Liver (tissue), 8 donors: ENCODE measurements at regions not wholly inside any gene's neighbourhood (a gene's known extent, or its start where the extent isn't known, plus 50 kb on each side); places are given as distances from the start of the nearest gene placed in this dataset.
A peak's percentile ranks its signal among the peaks of the same experiment; 100 is the strongest.

Source experiments
- DNase-seq: peaks from one replicate; pipeline ENCODE4 v3.0.0-alpha.2; 2017; ENCODE audit warnings: low spot score
- H3K27ac ChIP-seq, 2 donors: one replicate each; pipeline ENCODE4 v1.7.0; 2013; ENCODE audit warnings: inconsistent platforms in 2 of 2, low read length in 2 of 2, control low read depth in 1 of 2, low read depth in 1 of 2, mild to moderate bottlenecking in 1 of 2
- H3K27me3 ChIP-seq, 4 donors: one replicate each; pipeline versions ENCODE4 v1.6.1 to v1.7.0; 2013; ENCODE audit warnings: low read length in 3 of 4, inconsistent platforms in 1 of 4, mild to moderate bottlenecking in 1 of 4, moderate library complexity in 1 of 4; ENCODE audit not compliant: control insufficient read depth in 4 of 4, insufficient read depth in 4 of 4
- H3K36me3 ChIP-seq, 4 donors: one replicate each; pipeline versions ENCODE4 v1.6.1 to v1.7.0; 2013; ENCODE audit warnings: low read length in 3 of 4, mild to moderate bottlenecking in 3 of 4, low read depth in 1 of 4, moderate library complexity in 1 of 4; ENCODE audit not compliant: control insufficient read depth in 4 of 4, insufficient read depth in 3 of 4
- H3K4me1 ChIP-seq, 4 donors: one replicate each; pipeline versions ENCODE4 v1.6.1 to v1.7.0; 2013; ENCODE audit warnings: low read length in 3 of 4, mild to moderate bottlenecking in 3 of 4, moderate library complexity in 1 of 4; ENCODE audit not compliant: control insufficient read depth in 4 of 4, insufficient read depth in 4 of 4
- H3K4me3 ChIP-seq, 3 donors: one replicate each; pipeline versions ENCODE4 v1.6.1 to v1.7.0; 2013; ENCODE audit warnings: low read length in 3 of 3, control low read depth in 1 of 3, low read depth in 1 of 3, mild to moderate bottlenecking in 1 of 3
- H3K9ac ChIP-seq, 2 donors: one replicate each; pipeline ENCODE4 v1.7.0; 2013; ENCODE audit warnings: low read length in 2 of 2, mild to moderate bottlenecking in 2 of 2, moderate library complexity in 2 of 2, control low read depth in 1 of 2, low read depth in 1 of 2
- H3K9me3 ChIP-seq, 4 donors: one replicate each; pipeline versions ENCODE4 v1.6.1 to v1.7.0; 2013; ENCODE audit warnings: low read length in 3 of 4; ENCODE audit not compliant: control insufficient read depth in 4 of 4
- ATF3 ChIP-seq: IDR thresholded peaks from 2 replicates; pipeline ENCODE4 v1.6.1; 2016; ENCODE audit warnings: antibody characterized with exemption
- CTCF ChIP-seq: fragments of 150-350 bp; IDR thresholded peaks from 2 replicates; pipeline ENCODE4 v1.5.1; 2017; ENCODE audit warnings: improper control_type of control experiment, low read depth, low read length; ENCODE audit not compliant: missing input control
- EGR1 ChIP-seq, 2 donors: IDR thresholded peaks; 2 replicates each; pipeline ENCODE4 v1.6.1; 2016 to 2018; ENCODE audit warnings: antibody characterized with exemption in 2 of 2, low read depth in 2 of 2
- FOXA1 ChIP-seq: IDR thresholded peaks from 2 replicates; pipeline ENCODE4 v1.6.1; 2016; ENCODE audit warnings: antibody characterized with exemption
- FOXA2 ChIP-seq: IDR thresholded peaks from 2 replicates; pipeline ENCODE4 v1.6.1; 2016; ENCODE audit warnings: antibody characterized with exemption
- GABPA ChIP-seq, 2 donors: IDR thresholded peaks in 1 of 2; conservative IDR thresholded peaks in 1 of 2; 2 replicates each; pipeline ENCODE4 v1.6.1; 2016; ENCODE audit warnings: antibody characterized with exemption in 2 of 2, mild to moderate bottlenecking in 1 of 2, moderate library complexity in 1 of 2
- HNF4A ChIP-seq, 2 donors: conservative IDR thresholded peaks; 2 replicates each; pipeline ENCODE4 v1.6.1; 2016; ENCODE audit warnings: antibody characterized with exemption in 2 of 2, mild to moderate bottlenecking in 2 of 2
- HNF4G ChIP-seq: IDR thresholded peaks from 2 replicates; pipeline ENCODE4 v1.6.1; 2016; ENCODE audit warnings: antibody characterized with exemption
- JUND ChIP-seq, 2 donors: IDR thresholded peaks; 2 replicates each; pipeline ENCODE4 v1.6.1; 2016; ENCODE audit warnings: antibody characterized with exemption in 2 of 2
- MAX ChIP-seq: IDR thresholded peaks from 2 replicates; pipeline ENCODE4 v1.6.1; 2016; ENCODE audit warnings: antibody characterized with exemption
- NR2F2 ChIP-seq: IDR thresholded peaks from 2 replicates; pipeline ENCODE4 v1.6.1; 2016; ENCODE audit warnings: antibody characterized with exemption
- RAD21 ChIP-seq, 2 donors: IDR thresholded peaks; 2 replicates each; pipeline ENCODE4 v1.6.1; 2016; ENCODE audit warnings: antibody characterized with exemption in 2 of 2, mild to moderate bottlenecking in 2 of 2
- REST ChIP-seq: IDR thresholded peaks from 2 replicates; pipeline ENCODE4 v1.6.1; 2016; ENCODE audit warnings: antibody characterized with exemption, mild to moderate bottlenecking
- RXRA ChIP-seq, 2 donors: IDR thresholded peaks; 2 replicates each; pipeline ENCODE4 v1.6.1; 2017 to 2018; ENCODE audit warnings: antibody characterized with exemption in 2 of 2, mild to moderate bottlenecking in 1 of 2
- SP1 ChIP-seq: IDR thresholded peaks from 2 replicates; pipeline ENCODE4 v1.6.1; 2018; ENCODE audit warnings: antibody characterized with exemption, mild to moderate bottlenecking
- TAF1 ChIP-seq: conservative IDR thresholded peaks from 2 replicates; pipeline ENCODE4 v1.6.1; 2016; ENCODE audit warnings: antibody characterized with exemption, mild to moderate bottlenecking
- YY1 ChIP-seq: IDR thresholded peaks from 2 replicates; pipeline ENCODE4 v1.6.1; 2016; ENCODE audit warnings: antibody characterized with exemption, mild to moderate bottlenecking
- ZBTB33 ChIP-seq: IDR thresholded peaks from 2 replicates; pipeline ENCODE4 v1.6.1; 2016; ENCODE audit warnings: antibody characterized with exemption
- WGBS: extraction: QIAGEN DNeasy Blood & Tissue Kit; methylation state at CpG from one replicate; pipeline ENCODE4 v1.1.7; 2013; 5-methylcytosine and 5-hydroxymethylcytosine counted together
- donor health status: healthy.
- donor health status: healthy.
- donor health status: healthy.
- donor health status: healthy.
- donor health status: healthy.

GRCh38 chr3:148534089-148534988, 163.4 kb upstream of the AGTR1 start:
- Histone ChIP-seq H3K36me3 (no peaks in the 10 kb centered on the region), H3K4me3 (no peak overlapping the region), H3K27ac (no peak overlapping the region), H3K4me1 (peaks cover 0 to 9% (median 0%) of the 10 kb centered on the region in 4 donors), H3K27me3 (no peaks in the 10 kb centered on the region), H3K9ac (no peak overlapping the region), H3K9me3 (no peaks in the 10 kb centered on the region)
- WGBS: 79% methylated on average over 5 of the region's 5 CpGs
- DNase-seq: no peak
- peak; percentile 94 for TF ChIP-seq FOXA2
- TF ChIP-seq JUND (IDR thresholded peaks at IDR 0.05): no peak
- TF ChIP-seq REST: peak; percentile 54
- TF ChIP-seq YY1: no peak
- peak; percentile 51 for TF ChIP-seq HNF4G
- TF ChIP-seq EGR1 (IDR thresholded peaks at IDR 0.05; ENCODE audit: low read depth in 2 of 2): no peak
- TF ChIP-seq ATF3: no peak
- no peak for TF ChIP-seq ZBTB33
- TF ChIP-seq HNF4A (conservative IDR thresholded peaks at IDR 0.05): peak; percentile 90 to 91
- TF ChIP-seq CTCF: no peak
- no peak for TF ChIP-seq GABPA (IDR thresholded peaks at IDR 0.05 in 1 of 2, conservative IDR thresholded peaks at IDR 0.05 in 1 of 2)
- TF ChIP-seq FOXA1: peak; percentile 89
- peak in 1 of 2 donors; percentile 26 for TF ChIP-seq RAD21 (IDR thresholded peaks at IDR 0.05)
- no peak for TF ChIP-seq TAF1
- peak; percentile 15 for TF ChIP-seq MAX
- peak; percentile 89 for TF ChIP-seq SP1
- TF ChIP-seq RXRA (IDR thresholded peaks at IDR 0.05): peak; percentile 33 to 54
- TF ChIP-seq NR2F2: no peak
